Stimulated activated CD4-positive, alpha-beta T cell treated with anti-CD3 and anti-CD28 coated beads, Interleukin-1b, Interleukin-23, amount 100 ng/mL, for 4 hours (primary cell): ENCODE measurements at regions not wholly inside any gene's neighbourhood (a gene's known extent, or its start where the extent isn't known, plus 50 kb on each side); places are given as distances from the start of the nearest gene placed in this dataset.
"Not testable (repeated sequence)": the region's sequence is repeated elsewhere in the genome, so short reads cannot be mapped to it uniquely, and the experiment has no call there.

Experiments
- DNase-seq, 2 donors: peaks; one replicate each; pipeline ENCODE4 v3.0.0-alpha.2; 2020; ENCODE audit warnings: low read depth in 2 of 2

GRCh38 chr9:21597284-21597683 lies 115.2 kb upstream of the IFNE start:
- no peak for DNase-seq

DNA sequence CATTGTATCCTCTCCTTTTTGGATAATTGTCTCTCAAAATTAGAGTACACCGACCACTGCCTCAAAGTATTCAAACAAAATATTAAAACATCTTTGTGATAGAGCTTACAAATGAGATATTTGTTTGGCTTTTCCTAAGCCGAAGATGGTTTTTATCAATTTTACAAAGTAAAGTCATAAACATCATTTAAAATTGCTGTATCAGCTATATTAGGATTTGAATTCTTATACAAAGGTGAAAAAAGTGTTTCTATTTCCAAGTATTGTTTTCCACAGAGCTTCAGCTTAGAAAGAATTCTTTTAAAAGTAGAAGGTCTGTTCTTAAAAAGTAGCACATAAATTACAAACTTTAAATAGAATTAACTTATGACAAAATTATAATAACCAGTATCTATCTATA lies 116.6 kb upstream of the IFNE start:
- no peak for DNase-seq

DNA sequence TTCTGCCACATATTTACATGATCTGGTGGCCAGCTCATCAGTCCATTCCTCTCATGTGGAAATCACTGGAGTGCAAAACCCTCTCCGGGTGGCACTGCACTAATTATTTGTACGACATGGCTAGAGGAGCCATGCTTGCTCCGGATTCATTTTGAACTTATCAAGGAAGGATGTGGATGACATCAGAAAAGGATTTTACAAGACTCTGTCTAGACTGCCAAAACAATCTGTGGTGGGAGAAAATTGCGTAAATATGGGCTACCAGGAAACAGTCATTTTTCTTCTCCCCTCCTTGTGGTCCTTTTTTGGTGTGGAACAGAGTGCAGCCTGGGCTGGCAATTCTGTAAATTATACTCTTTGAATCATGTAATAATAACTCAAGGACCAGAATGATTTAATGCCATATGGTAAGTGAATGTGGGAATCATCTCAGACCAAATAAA lies 123.4 kb upstream of the IFNE start:
- DNase-seq = no peak

DNA sequence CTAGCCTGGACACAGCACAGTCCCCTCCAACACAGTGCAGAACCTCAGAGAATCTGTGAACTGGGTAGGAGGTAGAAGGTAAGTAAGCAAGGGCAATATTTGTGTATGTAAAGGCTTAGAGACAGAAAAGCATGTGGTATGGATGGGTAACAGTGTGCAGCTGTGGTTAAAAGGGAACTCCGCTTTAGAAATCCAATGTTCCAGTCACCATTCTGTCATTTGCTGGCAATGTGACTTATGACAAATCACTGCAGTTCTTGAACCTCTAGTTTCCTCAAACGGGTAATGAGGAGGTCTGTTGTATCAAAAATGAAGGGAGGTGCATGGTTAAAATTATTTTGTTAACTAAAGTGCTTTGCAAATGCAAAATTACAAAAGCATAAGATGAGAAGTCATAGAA lies 125.5 kb upstream of the IFNE start:
- no peak for DNase-seq

DNA sequence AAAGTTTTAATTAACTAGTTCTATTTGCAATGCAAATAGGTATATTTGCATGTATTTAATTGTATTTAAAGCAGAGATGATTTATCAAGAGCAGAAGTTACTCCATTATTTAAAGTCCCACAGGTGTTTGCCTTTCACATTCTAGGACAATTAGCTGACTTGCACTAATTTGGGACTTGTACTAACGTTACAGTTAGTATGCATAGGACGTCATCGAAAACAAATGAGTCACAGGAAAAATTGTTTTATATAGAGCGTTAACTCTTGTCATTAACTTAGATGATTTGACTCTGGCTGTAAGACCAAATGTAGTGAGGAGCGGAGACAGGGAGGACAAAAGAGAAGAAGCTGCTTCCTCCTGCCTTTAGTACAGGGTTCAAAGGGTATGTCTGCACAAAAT lies 126.1 kb upstream of the IFNE start:
- DNase-seq = no peak

- no peak for DNase-seq
Measured at GRCh38 chr9:21609506-21609905, 127.4 kb upstream of the IFNE start.

DNA sequence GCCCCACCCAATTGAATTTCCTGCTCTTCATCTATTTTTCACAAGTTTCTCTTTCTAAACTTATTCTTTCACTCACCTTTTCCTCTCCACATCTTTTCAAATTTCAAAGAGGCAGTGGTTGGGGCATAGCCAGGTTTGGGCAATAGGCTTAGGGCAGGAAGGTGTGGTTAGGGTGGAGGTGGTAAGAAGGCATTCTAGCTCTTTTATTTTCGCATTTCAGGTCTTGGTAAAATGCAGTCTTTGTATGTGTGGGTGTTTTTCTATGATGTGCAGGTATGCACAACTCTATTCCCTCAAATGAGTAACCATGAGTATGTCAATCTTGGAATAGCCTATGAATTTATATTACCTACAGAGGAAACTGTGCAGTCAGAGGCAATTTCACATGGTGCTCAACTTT lies 129.8 kb upstream of the IFNE start:
- peak; percentile 12 to 21 for DNase-seq

GRCh38 chr9:21615018-21615417 lies 132.9 kb upstream of the IFNE start:
- no peak for DNase-seq

- no peak for DNase-seq
Measured at GRCh38 chr9:21615446-21615845, 133.3 kb upstream of the IFNE start.

- no peak for DNase-seq
Measured at GRCh38 chr9:21616082-21616778, 134.1 kb upstream of the IFNE start.

- DNase-seq = no peak
Measured at GRCh38 chr9:21624675-21625644, 142.8 kb upstream of the IFNE start.

GRCh38 chr9:21626493-21626892 lies 144.4 kb upstream of the IFNE start:
- no peak for DNase-seq

- DNase-seq = not testable (repeated sequence)
Measured at GRCh38 chr9:21628954-21629353, 146.8 kb upstream of the IFNE start.

- no peak for DNase-seq
Measured at GRCh38 chr9:21634951-21635350, 152.8 kb upstream of the IFNE start.

- DNase-seq = no peak
Measured at GRCh38 chr9:21638104-21638503, 156.0 kb upstream of the IFNE start.

DNA sequence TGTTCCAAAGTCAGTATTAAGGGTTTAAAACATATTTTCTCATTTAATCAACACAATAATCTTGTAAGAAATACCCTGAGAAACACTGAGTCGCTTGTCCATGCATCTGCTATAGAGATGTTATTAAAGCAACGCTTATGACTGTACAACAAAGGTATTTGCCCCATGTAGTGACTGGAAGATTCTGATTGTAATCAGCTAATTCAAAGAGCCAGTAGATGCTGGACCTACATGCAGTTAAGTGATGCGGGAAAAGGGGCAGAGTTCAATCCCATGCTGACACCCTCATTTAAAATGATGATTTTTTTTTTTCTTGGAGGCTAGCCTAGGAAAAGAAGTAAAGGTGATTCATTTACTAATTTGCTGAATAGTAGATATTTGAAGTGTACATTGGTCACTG lies 149.3 kb upstream of the MTAP start:
- DNase-seq = no peak

GRCh38 chr9:21653589-21653988 lies 148.8 kb upstream of the MTAP start:
- DNase-seq = no peak

GRCh38 chr9:21656776-21657674 lies 145.4 kb upstream of the MTAP start:
- DNase-seq = no peak

- DNase-seq = no peak
Measured at GRCh38 chr9:21657966-21658667, 144.3 kb upstream of the MTAP start.

DNA sequence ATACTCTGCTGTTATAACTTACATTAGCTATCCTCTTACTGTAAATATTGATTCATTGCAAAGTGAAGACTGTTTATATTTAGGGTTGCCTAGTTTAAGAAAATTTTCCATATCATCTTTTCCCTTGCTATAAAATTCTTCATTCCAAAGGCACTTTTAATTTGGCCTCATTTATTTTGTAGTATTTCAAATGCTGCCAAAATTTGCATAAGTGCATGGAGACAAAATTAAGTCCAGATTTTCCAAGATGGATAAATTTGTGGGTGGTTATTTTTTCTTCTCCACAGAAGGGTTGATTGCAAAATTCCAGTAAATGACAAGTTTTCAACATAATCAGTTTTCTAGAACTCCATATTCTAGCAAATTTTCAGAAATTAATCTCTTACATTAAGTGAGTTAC lies 141.5 kb upstream of the MTAP start:
- no peak for DNase-seq

DNA sequence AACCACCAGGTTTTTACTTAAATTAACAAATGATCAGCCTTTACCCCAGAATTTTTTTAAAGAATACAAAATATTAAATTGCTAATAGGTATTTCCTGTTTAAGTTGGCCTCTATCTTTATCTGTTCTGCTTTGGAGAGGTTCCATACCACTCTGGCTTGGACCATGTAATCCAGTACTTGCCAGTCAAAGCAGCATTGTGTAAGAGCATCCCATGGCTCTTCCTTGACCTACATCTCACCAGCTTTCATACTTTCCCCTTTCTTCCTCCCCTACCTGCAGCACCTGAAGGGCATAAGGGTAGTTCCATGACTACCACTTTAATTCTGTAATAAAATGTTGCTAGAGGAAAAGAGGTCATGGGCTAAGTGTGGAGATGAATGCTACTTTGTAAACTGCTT lies 140.8 kb upstream of the MTAP start:
- DNase-seq = no peak
